GF-D8 (cell line): ENCODE measurements at regions not wholly inside any gene's neighbourhood (a gene's known extent, or its start where the extent isn't known, plus 50 kb on each side); places are given as distances from the start of the nearest gene placed in this dataset.

Experiments
- DNase-seq: peaks from one replicate; lab custom pipeline; 2025; lab: John Stamatoyannopoulos, UW

GRCh38 chr22:25350551-25350971, 131.1 kb downstream of the CRYBB2 start:
- DNase-seq, result no peak

GRCh38 chr22:25351631-25352293, 132.3 kb downstream of the CRYBB2 start:
- DNase-seq, result no peak

GRCh38 chr22:25352294-25352680, 132.8 kb downstream of the CRYBB2 start:
- no peak for DNase-seq

- no peak for DNase-seq
These were observed 134.3 kb downstream of the CRYBB2 start for GRCh38 chr22:25353516-25354445.

- no peak for DNase-seq
These were observed 135.0 kb downstream of the CRYBB2 start for GRCh38 chr22:25354456-25354855.

GRCh38 chr22:25357132-25357455, 137.7 kb downstream of the CRYBB2 start:
- no peak for DNase-seq

- DNase-seq, result no peak
These were observed 138.4 kb downstream of the CRYBB2 start for GRCh38 chr22:25357606-25358420.

- no peak for DNase-seq
These were observed 139.2 kb downstream of the CRYBB2 start for GRCh38 chr22:25358421-25359170.

GRCh38 chr22:25359601-25360261, 140.3 kb downstream of the CRYBB2 start:
- DNase-seq, result no peak

- no peak for DNase-seq
These were observed 141.0 kb downstream of the CRYBB2 start for GRCh38 chr22:25360411-25360810.

GRCh38 chr22:25360891-25361645, 141.6 kb downstream of the CRYBB2 start:
- no peak for DNase-seq

- no peak for DNase-seq
These were observed 142.4 kb downstream of the CRYBB2 start for GRCh38 chr22:25361899-25362214.

GRCh38 chr22:25362215-25362882, 142.9 kb downstream of the CRYBB2 start:
- DNase-seq, result no peak

- no peak for DNase-seq
These were observed 143.4 kb downstream of the CRYBB2 start for GRCh38 chr22:25362883-25363240.

- no peak for DNase-seq
These were observed 144.0 kb downstream of the CRYBB2 start for GRCh38 chr22:25363474-25363873.

- no peak for DNase-seq
These were observed 144.8 kb downstream of the CRYBB2 start for GRCh38 chr22:25364281-25364680.

- DNase-seq, result no peak
These were observed 145.3 kb downstream of the CRYBB2 start for GRCh38 chr22:25364736-25365241.

GRCh38 chr22:25365491-25366261, 146.2 kb downstream of the CRYBB2 start:
- DNase-seq, result no peak

- DNase-seq, result no peak
These were observed 147.0 kb downstream of the CRYBB2 start for GRCh38 chr22:25366408-25366807.
